OCI-LY3 (cell line): ENCODE measurements at regions not wholly inside any gene's neighbourhood (a gene's known extent, or its start where the extent isn't known, plus 50 kb on each side); places are given as distances from the start of the nearest gene placed in this dataset.

Source experiments
- H2AFZ ChIP-seq: fragments of 200-600, 300-600 bp; shearing (Covaris generic); 2 replicates; pipeline ENCODE4 v1.6.0; 2014; ENCODE audit warnings: antibody characterized with exemption, low read depth, low read length
- H3K27ac ChIP-seq: fragments of 200-600, 300-600 bp; sonication (generic); 2 replicates; pipeline ENCODE4 v1.5.1; 2014; ENCODE audit warnings: mild to moderate bottlenecking, low read length, moderate library complexity, mixed read lengths
- H3K27me3 ChIP-seq: fragments of 200-600, 300-600 bp; sonication (generic); 2 replicates; pipeline ENCODE4 v1.6.1; 2014; ENCODE audit warnings: low read depth, low read length, mixed read lengths
- H3K36me3 ChIP-seq: fragments of 200-600, 300-600 bp; sonication (generic); replicated peaks from 2 replicates; pipeline ENCODE3; 2014; ENCODE audit warnings: low read depth, low read length, mixed read lengths
- H3K4me1 ChIP-seq: fragments of 300-600, 200-600 bp; sonication (generic); 2 replicates; pipeline ENCODE4 v1.6.1; 2014; ENCODE audit warnings: low read length, mixed read lengths
- H3K4me2 ChIP-seq: fragments of 200-600, 300-600 bp; sonication (generic); 2 replicates; pipeline ENCODE4 v1.6.1; 2014; ENCODE audit warnings: low read length, mixed read lengths
- H3K4me3 ChIP-seq: fragments of 300-600, 200-600 bp; sonication (generic); 2 replicates; pipeline ENCODE4 v1.5.1; 2014; ENCODE audit warnings: antibody characterized with exemption, mild to moderate bottlenecking, low read length, moderate library complexity
- H3K79me2 ChIP-seq: fragments of 300-600, 200-600 bp; shearing (Covaris generic); 2 replicates; pipeline ENCODE4 v1.6.1; 2014; ENCODE audit warnings: mild to moderate bottlenecking, low read length, mixed read lengths
- H3K9ac ChIP-seq: fragments of 300-600, 200-600 bp; shearing (Covaris generic); 2 replicates; pipeline ENCODE4 v1.6.0; 2014; ENCODE audit warnings: mild to moderate bottlenecking, low read length, moderate library complexity
- H3K9me3 ChIP-seq: fragments of 200-600, 300-600 bp; shearing (Covaris generic); 2 replicates; pipeline ENCODE4 v1.6.1; 2014; ENCODE audit warnings: low read length, mixed read lengths; ENCODE audit not compliant: insufficient read depth
- H4K20me1 ChIP-seq: fragments of 200-600, 300-600 bp; sonication (generic); 2 replicates; pipeline ENCODE4 v1.6.1; 2016; ENCODE audit warnings: low read length, mixed read lengths; ENCODE audit not compliant: insufficient read depth
- EZH2phosphoT487 ChIP-seq: fragments of 200-600 bp; shearing (Covaris generic); IDR thresholded peaks from 2 replicates; pipeline ENCODE4 v1.6.1; 2018; ENCODE audit warnings: antibody characterized with exemption, mixed run types, low read depth
- TF ChIP-seq, protein P1 (sequence below): fragments of 200-600, 300-600 bp; sonication (generic); IDR thresholded peaks from 2 replicates; pipeline ENCODE4 v1.5.1; 2014; ENCODE audit warnings: antibody characterized with exemption, low read length, low read depth

GRCh38 chr9:82062245-82062644 lies 73.7 kb downstream of the SPATA31D1 start:
- TF ChIP-seq, protein P1, sequence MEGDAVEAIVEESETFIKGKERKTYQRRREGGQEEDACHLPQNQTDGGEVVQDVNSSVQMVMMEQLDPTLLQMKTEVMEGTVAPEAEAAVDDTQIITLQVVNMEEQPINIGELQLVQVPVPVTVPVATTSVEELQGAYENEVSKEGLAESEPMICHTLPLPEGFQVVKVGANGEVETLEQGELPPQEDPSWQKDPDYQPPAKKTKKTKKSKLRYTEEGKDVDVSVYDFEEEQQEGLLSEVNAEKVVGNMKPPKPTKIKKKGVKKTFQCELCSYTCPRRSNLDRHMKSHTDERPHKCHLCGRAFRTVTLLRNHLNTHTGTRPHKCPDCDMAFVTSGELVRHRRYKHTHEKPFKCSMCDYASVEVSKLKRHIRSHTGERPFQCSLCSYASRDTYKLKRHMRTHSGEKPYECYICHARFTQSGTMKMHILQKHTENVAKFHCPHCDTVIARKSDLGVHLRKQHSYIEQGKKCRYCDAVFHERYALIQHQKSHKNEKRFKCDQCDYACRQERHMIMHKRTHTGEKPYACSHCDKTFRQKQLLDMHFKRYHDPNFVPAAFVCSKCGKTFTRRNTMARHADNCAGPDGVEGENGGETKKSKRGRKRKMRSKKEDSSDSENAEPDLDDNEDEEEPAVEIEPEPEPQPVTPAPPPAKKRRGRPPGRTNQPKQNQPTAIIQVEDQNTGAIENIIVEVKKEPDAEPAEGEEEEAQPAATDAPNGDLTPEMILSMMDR = no peak
- no peak for TF ChIP-seq EZH2phosphoT487
- no peaks in the 10 kb centered on the region for H3K27me3 ChIP-seq

DNA sequence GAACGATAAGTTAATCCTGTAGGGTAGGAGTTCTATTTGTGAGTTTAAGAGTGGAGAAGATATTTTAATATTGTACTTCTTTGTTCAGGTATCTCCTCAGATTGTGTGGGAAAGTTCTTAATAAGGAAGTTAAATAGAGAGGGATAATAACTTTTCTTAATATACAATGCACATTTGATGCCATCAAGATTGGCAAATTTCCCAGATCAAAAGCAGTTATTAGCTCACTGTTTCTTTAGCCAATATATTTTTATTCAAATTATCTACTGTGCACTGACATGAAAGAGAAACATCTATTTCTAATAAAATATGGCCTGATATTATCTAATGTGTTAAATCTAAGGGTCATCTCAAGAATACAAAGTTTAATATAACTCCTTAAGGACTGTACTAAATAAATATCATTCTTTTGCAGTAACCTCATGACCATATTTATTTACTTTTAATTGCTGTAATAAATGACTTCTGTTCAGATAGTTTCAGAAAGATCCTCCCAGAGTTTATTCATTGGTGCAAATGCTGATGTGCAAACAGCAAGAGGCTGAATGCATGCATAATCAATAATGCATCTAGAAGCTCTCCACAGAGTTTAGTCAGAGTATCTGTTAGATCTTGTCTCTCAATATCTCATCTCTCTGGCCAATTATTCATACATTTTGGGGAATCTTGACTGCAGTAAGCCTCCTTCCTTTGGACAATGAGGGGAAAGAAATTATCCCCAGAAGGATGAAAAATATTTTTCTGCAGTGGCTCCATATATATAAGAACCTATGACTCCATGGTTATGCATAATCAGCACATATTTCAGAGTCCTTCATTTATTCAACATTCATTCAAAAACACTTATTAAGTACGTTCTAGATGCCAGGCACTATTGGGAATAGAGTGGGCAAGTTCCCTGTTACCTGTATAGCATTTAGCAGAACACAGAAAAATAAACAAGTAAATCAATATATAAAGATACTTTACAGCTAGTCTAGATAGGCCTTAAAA lies 85.3 kb downstream of the SPATA31D1 start:
- TF ChIP-seq EZH2phosphoT487 = no peak
- TF ChIP-seq, protein P1 = no peak
- no peak overlapping the region for H2AFZ ChIP-seq
- no peaks in the 10 kb centered on the region for H3K4me1 ChIP-seq
- no peaks in the 10 kb centered on the region for H3K36me3 ChIP-seq
- H3K27me3 ChIP-seq = no peaks in the 10 kb centered on the region
- no peak overlapping the region for H3K9ac ChIP-seq
- H3K79me2 ChIP-seq = no peaks in the 10 kb centered on the region
- H4K20me1 ChIP-seq = no peaks in the 10 kb centered on the region
- H3K27ac ChIP-seq = no peak overlapping the region
- no peaks in the 10 kb centered on the region for H3K9me3 ChIP-seq
- H3K4me3 ChIP-seq = no peak overlapping the region
- no peak overlapping the region for H3K4me2 ChIP-seq

More at GRCh38 chr9:82062245-82062644, 73.7 kb downstream of the SPATA31D1 start:
- no peak overlapping the region for H3K4me2 ChIP-seq
- no peaks in the 10 kb centered on the region for H3K4me1 ChIP-seq
- H4K20me1 ChIP-seq = no peaks in the 10 kb centered on the region
- H2AFZ ChIP-seq = no peak overlapping the region
- no peak overlapping the region for H3K4me3 ChIP-seq
- no peaks in the 10 kb centered on the region for H3K79me2 ChIP-seq
- no peaks in the 10 kb centered on the region for H3K36me3 ChIP-seq
- H3K27ac ChIP-seq = no peak overlapping the region
- no peaks in the 10 kb centered on the region for H3K9me3 ChIP-seq
- no peak overlapping the region for H3K9ac ChIP-seq

GRCh38 chr9:82080265-82080664 lies 91.7 kb downstream of the SPATA31D1 start:
- Histone ChIP-seq H3K4me1 (peaks cover 14% of the 10 kb centered on the region), H3K9ac (no peak overlapping the region), H3K27me3 (no peaks in the 10 kb centered on the region), H3K27ac (peak overlapping the region; percentile 9; the same call in 1 of the 2 replicates), H2AFZ (no peak overlapping the region), H3K4me3 (no peak overlapping the region), H3K36me3 (no peaks in the 10 kb centered on the region), H3K4me2 (peak overlapping the region; percentile 39), H3K79me2 (no peaks in the 10 kb centered on the region), H4K20me1 (no peaks in the 10 kb centered on the region), H3K9me3 (no peaks in the 10 kb centered on the region)
- TF ChIP-seq, protein P1 = no peak
- TF ChIP-seq EZH2phosphoT487 = no peak

DNA sequence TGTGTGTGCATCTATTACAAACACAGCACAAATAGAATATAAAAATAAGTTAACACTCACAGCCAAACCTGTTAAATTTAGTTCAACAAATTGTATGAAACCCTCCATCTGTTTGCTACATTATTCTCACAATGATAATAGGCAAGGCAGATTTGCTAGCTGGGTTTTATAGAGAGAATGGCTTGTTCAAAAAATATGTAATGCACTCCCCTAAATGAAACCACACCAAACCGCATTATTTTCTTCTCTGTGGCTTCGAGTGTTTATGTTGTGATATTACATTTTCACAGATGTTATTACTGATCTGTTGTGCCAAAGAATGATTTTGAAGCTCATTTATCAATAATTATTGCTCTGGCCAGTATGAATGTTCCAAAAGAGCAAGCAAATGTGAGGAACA lies 92.9 kb downstream of the SPATA31D1 start:
- Histone ChIP-seq H3K4me1 (peaks cover 14% of the 10 kb centered on the region), H3K36me3 (no peaks in the 10 kb centered on the region), H3K79me2 (no peaks in the 10 kb centered on the region), H3K27ac (no peak overlapping the region), H3K9ac (no peak overlapping the region), H2AFZ (no peak overlapping the region), H3K4me2 (no peak overlapping the region), H3K4me3 (no peak overlapping the region), H3K9me3 (no peaks in the 10 kb centered on the region), H3K27me3 (no peaks in the 10 kb centered on the region), H4K20me1 (no peaks in the 10 kb centered on the region)
- TF ChIP-seq, protein P1 = no peak
- TF ChIP-seq EZH2phosphoT487 = no peak
